A549 (cell line): ENCODE measurements at regions not wholly inside any gene's neighbourhood (a gene's known extent, or its start where the extent isn't known, plus 50 kb on each side); places are given as distances from the start of the nearest gene placed in this dataset.

Experiments used
- ATAC-seq, 2 experiments: fragments of 200-7000 bp in 1 of 2; fragments of >200 bp in 1 of 2; cut with Nextera tagmentation in 1 of 2; cut with Tn5 transposase in 1 of 2; 3 replicates each; pipeline versions ENCODE4 v1.8.0 to v1.9.1; 2018 to 2020; ENCODE audit warnings: mild to moderate bottlenecking in 1 of 2, moderate library complexity in 1 of 2
- CTCF ChIA-PET: fragments of 300-600 bp; sonication (Branson Sonifier 250); formaldehyde crosslinking; extraction: SDS; loops from one replicate; lab custom pipeline; 2021; ENCODE audit warnings: antibody characterized with exemption, inconsistent platforms; lab: Yijun Ruan, JAX
- POLR2A ChIA-PET: fragments of 350-600 bp; formaldehyde crosslinking; extraction: SDS; loops from one replicate; lab custom pipeline; 2021; ENCODE audit warnings: antibody characterized with exemption, inconsistent platforms; lab: Yijun Ruan, JAX
- DNase-seq, 2 experiments: peaks; one replicate each; pipeline versions ENCODE4 v3.0.0 to v3.0.0-alpha.2; 2011 to 2016; ENCODE audit warnings: low read depth in 1 of 2, low spot score in 1 of 2
- FAIRE-seq: peaks from 2 replicates; lab custom pipeline; 2011; peaks lifted over from hg19 to GRCh38; lab: Jason Lieb, UNC
- H3K27ac ChIP-seq, 2 experiments: fragments of >200 bp; sonication (Bioruptor Twin); formaldehyde crosslinking; 3 replicates each; pipeline ENCODE4 v1.5.1; 2016 to 2017
- H3K4me1 ChIP-seq: fragments of >200 bp; sonication (Bioruptor Twin); formaldehyde crosslinking; 3 replicates; pipeline ENCODE4 v1.6.1; 2016
- H3K4me2 ChIP-seq: fragments of >200 bp; sonication (Bioruptor Twin); formaldehyde crosslinking; 3 replicates; pipeline ENCODE4 v1.6.1; 2016
- H3K4me3 ChIP-seq: fragments of >200 bp; sonication (Bioruptor Twin); formaldehyde crosslinking; 3 replicates; pipeline ENCODE4 v1.5.1; 2016
- H3K9me3 ChIP-seq: fragments of >200 bp; sonication (Bioruptor Twin); formaldehyde crosslinking; 3 replicates; pipeline ENCODE4 v1.6.1; 2016
- CHD2 ChIP-seq: fragments of 150-350 bp; IDR thresholded peaks from 2 replicates; pipeline ENCODE4 v1.6.1; 2014; ENCODE audit warnings: low read length; ENCODE audit not compliant: partially characterized antibody
- CHD4 ChIP-seq: fragments of 200-600 bp; sonication (generic); IDR thresholded peaks from 2 replicates; pipeline ENCODE4 v1.6.1; 2016; ENCODE audit warnings: antibody characterized with exemption, mild to moderate bottlenecking, borderline replicate concordance
- EHF ChIP-seq: fragments of 250-450 bp; sonication (Bioruptor Pico); IDR thresholded peaks from 2 replicates; pipeline ENCODE4 v1.5.0; 2020; ENCODE audit warnings: mild to moderate bottlenecking
- EHMT2 ChIP-seq: fragments of 200-600 bp; sonication (generic); IDR thresholded peaks from 2 replicates; pipeline ENCODE4 v1.6.1; 2016; ENCODE audit warnings: antibody characterized with exemption, low read depth, mild to moderate bottlenecking, moderate library complexity
- EP300 ChIP-seq, 2 experiments: fragments of >200 bp; sonication (Bioruptor Twin); formaldehyde crosslinking; IDR thresholded peaks; 2 replicates in 1 of 2; 3 replicates in 1 of 2; pipeline ENCODE4 v1.6.1; 2016 to 2017
- ESRRA ChIP-seq: fragments of 150-350 bp; IDR thresholded peaks from 2 replicates; pipeline ENCODE4 v1.6.1; 2014; ENCODE audit warnings: mild to moderate bottlenecking, low read length, borderline replicate concordance
- FOXS1 ChIP-seq: fragments of 250-450 bp; sonication (Bioruptor Pico); IDR thresholded peaks from 2 replicates; pipeline ENCODE4 v1.5.0; 2020; ENCODE audit warnings: mild to moderate bottlenecking, moderate library complexity
- HDAC2 ChIP-seq: fragments of 200-600 bp; sonication (generic); IDR thresholded peaks from 2 replicates; pipeline ENCODE4 v1.6.1; 2016
- HMGXB4 ChIP-seq: fragments of 250-450 bp; sonication (Bioruptor Pico); IDR thresholded peaks from 2 replicates; pipeline ENCODE4 v1.5.0; 2021; ENCODE audit warnings: mild to moderate bottlenecking, moderate library complexity, borderline replicate concordance
- JUNB ChIP-seq: fragments of >200 bp; sonication (Bioruptor Twin); formaldehyde crosslinking; IDR thresholded peaks from 2 replicates; pipeline ENCODE4 v1.6.1; 2016
- MAFK ChIP-seq: fragments of 450-650 bp; IDR thresholded peaks from 2 replicates; pipeline ENCODE4 v1.6.1; 2014; ENCODE audit not compliant: partially characterized antibody
- NPAS2 ChIP-seq: fragments of 250-450 bp; sonication (Bioruptor Pico); IDR thresholded peaks from 2 replicates; pipeline ENCODE4 v1.8.0; 2022; ENCODE audit warnings: mild to moderate bottlenecking, moderate library complexity, borderline replicate concordance
- NR3C1 ChIP-seq: fragments of >200 bp; sonication (Bioruptor Twin); formaldehyde crosslinking; IDR thresholded peaks from 3 replicates; pipeline ENCODE4 v1.6.1; 2017
- RARB ChIP-seq: fragments of 250-450 bp; sonication (Bioruptor Pico); IDR thresholded peaks from 2 replicates; pipeline ENCODE4 v1.8.0; 2021; ENCODE audit warnings: mild to moderate bottlenecking, moderate library complexity
- RCOR1 ChIP-seq: fragments of 150-350 bp; IDR thresholded peaks from 2 replicates; pipeline ENCODE4 v1.6.1; 2014; ENCODE audit warnings: antibody characterized with exemption, low read length, low read depth
- RFX5 ChIP-seq: fragments of 450-650 bp; IDR thresholded peaks from 2 replicates; pipeline ENCODE4 v1.7.1; 2014; ENCODE audit warnings: antibody characterized with exemption, mild to moderate bottlenecking, moderate library complexity
- RNF2 ChIP-seq: fragments of 200-600 bp; sonication (generic); IDR thresholded peaks from 2 replicates; pipeline ENCODE4 v1.6.1; 2016; ENCODE audit warnings: low read depth, mild to moderate bottlenecking, antibody characterized with exemption, moderate library complexity, borderline replicate concordance
- ZFP36 ChIP-seq: fragments of 450-650 bp; IDR thresholded peaks from 2 replicates; pipeline ENCODE4 v1.6.1; 2014; ENCODE audit warnings: borderline replicate concordance; ENCODE audit not compliant: partially characterized antibody
- WGBS: methylation state at CpG from one replicate; pipeline ENCODE4 v1.1.6; 2017; ENCODE audit errors: missing lambda C conversion rate; 5-methylcytosine and 5-hydroxymethylcytosine counted together
- TF ChIP-seq, protein P1 (sequence below): fragments of >200 bp; sonication (Bioruptor Twin); formaldehyde crosslinking; IDR thresholded peaks from 3 replicates; pipeline ENCODE4 v1.6.1; 2016

DNA sequence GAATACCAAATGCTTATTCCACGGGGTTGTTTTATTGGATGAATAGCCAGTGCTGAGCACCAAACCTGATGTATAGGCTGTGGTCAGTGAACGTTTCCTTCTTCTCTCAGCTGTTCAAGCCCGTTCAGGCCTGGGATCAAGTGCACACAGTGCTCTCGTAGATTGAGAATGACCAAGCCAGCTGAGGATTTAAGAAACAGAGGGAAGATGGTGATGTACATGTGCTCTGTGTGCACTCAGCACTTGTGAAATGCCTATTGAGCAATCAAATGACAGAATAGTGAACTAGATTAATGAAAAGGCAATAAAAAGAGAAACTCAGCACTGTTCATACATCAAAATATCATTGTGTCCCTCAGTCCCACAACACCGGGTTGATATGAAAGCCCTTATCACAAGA lies 302.5 kb downstream of the BMPER start:
- DNase-seq = no peak

DNA sequence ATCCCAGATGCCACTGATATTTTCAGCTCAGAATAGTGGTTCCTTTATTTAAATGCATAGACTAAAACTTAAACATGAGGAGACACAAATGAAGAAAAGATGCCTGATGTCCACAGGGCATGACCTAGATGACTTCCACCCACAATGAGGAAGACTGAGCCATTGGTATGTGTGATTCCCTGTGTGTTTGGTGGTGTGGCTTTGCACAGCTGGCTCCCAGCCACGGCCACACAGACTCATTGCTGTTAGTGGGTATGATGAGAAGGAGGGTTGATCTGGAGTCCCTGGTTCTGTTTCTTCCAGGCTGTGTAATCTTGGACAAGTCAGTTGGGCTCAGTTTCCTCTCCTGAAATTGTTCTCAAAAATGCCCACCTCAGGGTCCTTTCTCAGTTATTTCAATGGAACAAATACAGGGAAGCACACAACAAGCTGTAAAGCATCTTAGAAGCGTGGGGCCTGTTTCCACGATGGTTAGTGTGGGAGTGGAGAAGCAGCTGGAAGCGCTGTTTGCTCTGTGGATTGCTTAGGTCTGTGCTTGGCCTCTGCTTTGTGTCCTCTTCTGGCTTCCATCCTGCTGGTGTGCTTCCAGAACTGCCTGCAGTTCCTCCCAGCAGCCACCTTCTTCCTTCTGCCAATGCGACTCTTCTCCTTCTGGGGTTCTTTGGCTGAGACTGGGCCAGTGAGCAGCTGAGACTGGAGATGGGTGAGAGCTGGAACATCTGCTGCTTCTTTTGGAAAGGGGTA lies 303.7 kb downstream of the BMPER start:
- TF ChIP-seq CHD4 = no peak
- no peak for TF ChIP-seq EP300 (IDR thresholded peaks at IDR 0.05)
- peak; percentile 79 for TF ChIP-seq ZFP36
- H3K4me2 ChIP-seq = no peak overlapping the region
- no peak; a peak in 2 of 6 replicates for ATAC-seq
- ChIA-PET CTCF (interaction anchor here (1.1 kb wide), 2 partner anchors 10 to 20 kb away, joined by 3 read pairs; no protein-coding TSS in a partner anchor), POLR2A (no interaction called here)
- FAIRE-seq = no peak
- H3K4me3 ChIP-seq = no peak overlapping the region
- 79% methylated on average over 5 of the region's 5 CpGs for WGBS
- peaks cover 29% of the 10 kb centered on the region for H3K4me1 ChIP-seq
- peak overlapping the region in 1 of 2 experiments; percentile 20; a peak in 2 of 6 replicates for H3K27ac ChIP-seq
- no peaks in the 10 kb centered on the region for H3K9me3 ChIP-seq
- no peak for DNase-seq

More for the DNA sequence above, 302.5 kb downstream of the BMPER start:
- Histone ChIP-seq H3K9me3 (no peaks in the 10 kb centered on the region), H3K27ac (no peak overlapping the region), H3K4me2 (no peak overlapping the region), H3K4me3 (no peak overlapping the region), H3K4me1 (peaks cover 29% of the 10 kb centered on the region)
- 89% methylated on average over 5 of the region's 5 CpGs for WGBS
- no peak for TF ChIP-seq CHD2
- no peak for TF ChIP-seq RNF2
- TF ChIP-seq MAFK = no peak
- TF ChIP-seq RCOR1 = no peak
- TF ChIP-seq NR3C1 = no peak
- no peak for TF ChIP-seq NPAS2 (CRISPR knock-in tag)
- TF ChIP-seq JUNB = no peak
- no peak for TF ChIP-seq RARB (CRISPR knock-in tag)
- TF ChIP-seq HMGXB4 = no peak
- no peak for TF ChIP-seq FOXS1 (CRISPR knock-in tag)
- no peak for TF ChIP-seq EHMT2
- no peak for TF ChIP-seq RFX5
- no peak for TF ChIP-seq ESRRA
- TF ChIP-seq EHF (CRISPR knock-in tag) = no peak
- ChIA-PET CTCF (no interaction called here), POLR2A (no interaction called here)
- ATAC-seq (no peak), FAIRE-seq (no peak)

DNA sequence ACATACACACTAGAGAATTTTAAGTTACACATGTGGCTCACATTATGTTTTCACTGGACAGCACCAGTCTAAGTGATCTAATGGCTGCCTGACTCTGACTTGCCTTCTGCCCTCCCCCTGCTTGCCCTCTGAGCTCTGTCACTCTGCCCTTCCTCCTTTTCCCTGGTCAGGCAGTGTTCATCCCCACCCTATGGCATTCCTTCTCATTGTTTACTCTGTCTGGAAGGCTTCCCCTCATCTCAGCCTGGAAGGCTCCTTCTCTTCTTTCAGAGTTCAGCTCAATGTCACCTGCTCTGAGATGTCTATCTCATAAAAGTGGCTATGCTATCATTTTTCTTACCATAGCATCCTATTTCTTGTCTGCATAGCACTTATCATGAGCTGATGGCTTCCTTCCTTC lies 305.7 kb downstream of the BMPER start:
- DNase-seq = peak in 1 of 2 experiments; percentile 50
- peaks cover 29% of the 10 kb centered on the region for H3K4me1 ChIP-seq
- no peak overlapping the region for H3K4me3 ChIP-seq
- ATAC-seq = peak; percentile 63 to 88; a peak in 5 of 6 replicates
- no peaks in the 10 kb centered on the region for H3K9me3 ChIP-seq
- H3K27ac ChIP-seq = peak overlapping the region; percentile 36 to 40; a peak in 2 of 6 replicates
- POLR2A ChIA-PET = no interaction called here
- TF ChIP-seq, protein P1, sequence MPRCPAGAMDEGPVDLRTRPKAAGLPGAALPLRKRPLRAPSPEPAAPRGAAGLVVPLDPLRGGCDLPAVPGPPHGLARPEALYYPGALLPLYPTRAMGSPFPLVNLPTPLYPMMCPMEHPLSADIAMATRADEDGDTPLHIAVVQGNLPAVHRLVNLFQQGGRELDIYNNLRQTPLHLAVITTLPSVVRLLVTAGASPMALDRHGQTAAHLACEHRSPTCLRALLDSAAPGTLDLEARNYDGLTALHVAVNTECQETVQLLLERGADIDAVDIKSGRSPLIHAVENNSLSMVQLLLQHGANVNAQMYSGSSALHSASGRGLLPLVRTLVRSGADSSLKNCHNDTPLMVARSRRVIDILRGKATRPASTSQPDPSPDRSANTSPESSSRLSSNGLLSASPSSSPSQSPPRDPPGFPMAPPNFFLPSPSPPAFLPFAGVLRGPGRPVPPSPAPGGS = no peak
- no peak for TF ChIP-seq HDAC2
- peak overlapping the region; percentile 60 for H3K4me2 ChIP-seq
- CTCF ChIA-PET = interaction anchor here (0.6 to 1.7 kb wide), 6 partner anchors 12 to 968 kb away, joined by 3 to 6 read pairs (median 4); no protein-coding TSS in a partner anchor
- peak; percentile 61 for FAIRE-seq
